ENCODE measurements at regions not wholly inside any gene's neighbourhood (a gene's known extent, or its start where the extent isn't known, plus 50 kb on each side); places are given as distances from the start of the nearest gene placed in this dataset.

DNA sequence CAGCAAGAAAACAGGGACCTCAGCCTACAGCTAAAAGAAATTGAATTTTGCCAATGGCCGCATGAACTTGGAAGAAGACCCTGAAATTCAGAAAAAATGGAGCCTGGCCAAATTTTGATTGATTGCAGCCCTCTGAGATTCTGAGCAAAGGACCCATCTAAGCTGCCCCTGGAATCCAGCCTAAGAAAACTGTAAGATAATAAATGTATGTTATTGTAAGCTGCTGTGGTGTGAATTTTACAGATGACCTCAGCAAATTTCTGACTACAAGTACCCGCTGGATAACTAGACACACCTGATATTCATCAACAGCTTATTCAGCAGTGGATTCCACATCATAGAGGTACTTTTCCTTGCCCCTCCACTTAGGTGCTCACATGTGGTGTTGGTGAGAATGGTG, 119.5 kb upstream of the EPHA5 start:
- Histone ChIP-seq H2AFZ (ENCODE audit: low read depth, low read length) (no peak overlapping the region), H3K27me3 (ENCODE audit: insufficient read depth, low read length) (no peaks in the 10 kb centered on the region), H3K36me3 (ENCODE audit: insufficient read depth, low read length) (no peaks in the 10 kb centered on the region), H3K79me2 (ENCODE audit: insufficient read depth, low read length) (no peaks in the 10 kb centered on the region), H3K4me2 (ENCODE audit: low read length) (no peak overlapping the region), H3K9ac (ENCODE audit: low read length) (no peak overlapping the region), H3K4me1 (ENCODE audit: insufficient read depth, low read length) (peaks cover 5% of the 10 kb centered on the region), H3K4me3 (ENCODE audit: insufficient read depth, low read depth, low read length) (no peak overlapping the region), H3K27ac (ENCODE audit: low read depth, low read length) (no peak overlapping the region), H3K9me3 (ENCODE audit: insufficient read depth, low read depth, low read length) (no peaks in the 10 kb centered on the region), H4K20me1 (ENCODE audit: insufficient read depth, low read length) (no peaks in the 10 kb centered on the region)
- no peaks in the 10 kb centered on the region for H3K36me3 Mint-ChIP-seq (ENCODE audit: low read depth, unreplicated experiment)
- TF ChIP-seq, protein P1, sequence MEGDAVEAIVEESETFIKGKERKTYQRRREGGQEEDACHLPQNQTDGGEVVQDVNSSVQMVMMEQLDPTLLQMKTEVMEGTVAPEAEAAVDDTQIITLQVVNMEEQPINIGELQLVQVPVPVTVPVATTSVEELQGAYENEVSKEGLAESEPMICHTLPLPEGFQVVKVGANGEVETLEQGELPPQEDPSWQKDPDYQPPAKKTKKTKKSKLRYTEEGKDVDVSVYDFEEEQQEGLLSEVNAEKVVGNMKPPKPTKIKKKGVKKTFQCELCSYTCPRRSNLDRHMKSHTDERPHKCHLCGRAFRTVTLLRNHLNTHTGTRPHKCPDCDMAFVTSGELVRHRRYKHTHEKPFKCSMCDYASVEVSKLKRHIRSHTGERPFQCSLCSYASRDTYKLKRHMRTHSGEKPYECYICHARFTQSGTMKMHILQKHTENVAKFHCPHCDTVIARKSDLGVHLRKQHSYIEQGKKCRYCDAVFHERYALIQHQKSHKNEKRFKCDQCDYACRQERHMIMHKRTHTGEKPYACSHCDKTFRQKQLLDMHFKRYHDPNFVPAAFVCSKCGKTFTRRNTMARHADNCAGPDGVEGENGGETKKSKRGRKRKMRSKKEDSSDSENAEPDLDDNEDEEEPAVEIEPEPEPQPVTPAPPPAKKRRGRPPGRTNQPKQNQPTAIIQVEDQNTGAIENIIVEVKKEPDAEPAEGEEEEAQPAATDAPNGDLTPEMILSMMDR (IDR thresholded peaks at IDR 0.05; ENCODE audit: insufficient read depth, low read depth, low read length), result no peak
- no peak for TF ChIP-seq EZH2 (IDR thresholded peaks at IDR 0.05; ENCODE audit: insufficient read depth, low read length)
- no peak overlapping the region for H3K4me3 Mint-ChIP-seq (ENCODE audit: unreplicated experiment)
- peak; percentile 52 for DNase-seq (ENCODE audit: low read depth)
- H3K9me3 Mint-ChIP-seq (ENCODE audit: unreplicated experiment), result no peaks in the 10 kb centered on the region
- H3K27me3 Mint-ChIP-seq (ENCODE audit: low read depth, unreplicated experiment), result no peaks in the 10 kb centered on the region
- H3K27ac Mint-ChIP-seq (ENCODE audit: unreplicated experiment), result no peak overlapping the region
- FAIRE-seq, result no peak
- peaks cover 13% of the 10 kb centered on the region for H3K4me1 Mint-ChIP-seq (ENCODE audit: low read depth, unreplicated experiment)

DNA sequence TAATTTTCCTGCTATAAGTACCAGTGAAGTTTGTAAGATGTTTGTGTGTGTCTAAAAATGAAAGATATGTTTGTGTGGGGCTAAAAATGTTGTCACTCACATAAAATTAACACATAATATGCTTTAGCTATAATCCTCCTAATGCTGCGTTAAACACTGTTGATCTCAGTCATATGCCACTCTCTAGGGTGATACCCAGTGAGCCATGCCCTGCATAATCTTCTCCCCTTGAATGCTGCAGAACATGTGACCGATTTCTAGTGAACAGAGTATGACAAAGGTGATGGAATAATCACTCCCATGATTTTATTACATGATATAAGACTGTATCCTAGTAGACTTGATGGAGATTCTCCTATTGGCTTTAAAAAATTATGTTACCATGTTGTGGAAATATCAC, 119.1 kb upstream of the EPHA5 start:
- Mint-ChIP-seq H3K27me3 (ENCODE audit: low read depth, unreplicated experiment) (no peaks in the 10 kb centered on the region), H3K27ac (ENCODE audit: unreplicated experiment) (no peak overlapping the region), H3K9me3 (ENCODE audit: unreplicated experiment) (no peaks in the 10 kb centered on the region), H3K36me3 (ENCODE audit: low read depth, unreplicated experiment) (no peaks in the 10 kb centered on the region), H3K4me1 (ENCODE audit: low read depth, unreplicated experiment) (peaks cover 13% of the 10 kb centered on the region), H3K4me3 (ENCODE audit: unreplicated experiment) (no peak overlapping the region)
- Histone ChIP-seq H3K79me2 (ENCODE audit: insufficient read depth, low read length) (no peaks in the 10 kb centered on the region), H3K4me2 (ENCODE audit: low read length) (no peak overlapping the region), H3K4me1 (ENCODE audit: insufficient read depth, low read length) (peaks cover 5% of the 10 kb centered on the region), H3K27ac (ENCODE audit: low read depth, low read length) (no peak overlapping the region), H3K9me3 (ENCODE audit: insufficient read depth, low read depth, low read length) (no peaks in the 10 kb centered on the region), H3K36me3 (ENCODE audit: insufficient read depth, low read length) (no peaks in the 10 kb centered on the region), H3K9ac (ENCODE audit: low read length) (no peak overlapping the region), H3K27me3 (ENCODE audit: insufficient read depth, low read length) (no peaks in the 10 kb centered on the region), H3K4me3 (ENCODE audit: insufficient read depth, low read depth, low read length) (no peak overlapping the region), H2AFZ (ENCODE audit: low read depth, low read length) (no peak overlapping the region), H4K20me1 (ENCODE audit: insufficient read depth, low read length) (no peaks in the 10 kb centered on the region)
- FAIRE-seq (no peak), DNase-seq (ENCODE audit: low read depth) (no peak)
- TF ChIP-seq, protein P1 (IDR thresholded peaks at IDR 0.05; ENCODE audit: insufficient read depth, low read depth, low read length), result no peak
- TF ChIP-seq EZH2 (IDR thresholded peaks at IDR 0.05; ENCODE audit: insufficient read depth, low read length), result no peak

DNA sequence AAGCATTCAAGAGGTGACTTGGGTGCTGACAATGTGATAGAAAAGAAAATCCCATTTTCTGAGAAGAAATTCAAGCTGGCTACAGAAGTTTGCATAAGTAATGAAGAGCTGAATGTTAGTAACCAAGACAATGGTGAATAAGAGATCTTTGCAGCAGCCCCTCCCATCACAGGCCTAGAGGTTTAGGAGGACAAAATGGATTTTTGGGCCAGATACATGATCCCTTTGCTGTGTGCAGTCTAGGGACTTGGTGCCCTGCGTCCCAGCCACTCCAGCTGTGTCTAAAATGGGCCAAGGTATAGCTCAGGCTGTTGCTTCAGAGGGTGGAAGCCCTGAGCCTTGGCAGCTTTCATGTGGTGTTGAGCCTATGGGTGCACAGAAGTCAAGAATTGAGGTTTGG, 107.0 kb upstream of the EPHA5 start:
- DNase-seq (ENCODE audit: low read depth) (no peak), FAIRE-seq (no peak)
- H3K9me3 ChIP-seq (ENCODE audit: insufficient read depth, low read depth, low read length), result peaks cover 5% of the 10 kb centered on the region
- no peak overlapping the region for H3K27ac ChIP-seq (ENCODE audit: low read depth, low read length)
- no peak overlapping the region for H3K4me2 ChIP-seq (ENCODE audit: low read length)
- H3K9ac ChIP-seq (ENCODE audit: low read length), result no peak overlapping the region
- peaks cover 3% of the 10 kb centered on the region for H3K4me1 Mint-ChIP-seq (ENCODE audit: low read depth, unreplicated experiment)
- H3K27me3 Mint-ChIP-seq (ENCODE audit: low read depth, unreplicated experiment), result no peaks in the 10 kb centered on the region
- H3K9me3 Mint-ChIP-seq (ENCODE audit: unreplicated experiment), result peaks cover 18% of the 10 kb centered on the region
- no peak overlapping the region for H3K27ac Mint-ChIP-seq (ENCODE audit: unreplicated experiment)
- no peaks in the 10 kb centered on the region for H4K20me1 ChIP-seq (ENCODE audit: insufficient read depth, low read length)
- peaks cover 5% of the 10 kb centered on the region for H3K36me3 Mint-ChIP-seq (ENCODE audit: low read depth, unreplicated experiment)
- H3K4me3 ChIP-seq (ENCODE audit: insufficient read depth, low read depth, low read length), result no peak overlapping the region
- H3K36me3 ChIP-seq (ENCODE audit: insufficient read depth, low read length), result no peaks in the 10 kb centered on the region
- TF ChIP-seq, protein P1 (IDR thresholded peaks at IDR 0.05; ENCODE audit: insufficient read depth, low read depth, low read length), result no peak
- TF ChIP-seq EZH2 (IDR thresholded peaks at IDR 0.05; ENCODE audit: insufficient read depth, low read length), result no peak
- H2AFZ ChIP-seq (ENCODE audit: low read depth, low read length), result no peak overlapping the region
- no peaks in the 10 kb centered on the region for H3K27me3 ChIP-seq (ENCODE audit: insufficient read depth, low read length)
- no peak overlapping the region for H3K4me3 Mint-ChIP-seq (ENCODE audit: unreplicated experiment)
- no peaks in the 10 kb centered on the region for H3K79me2 ChIP-seq (ENCODE audit: insufficient read depth, low read length)
- no peaks in the 10 kb centered on the region for H3K4me1 ChIP-seq (ENCODE audit: insufficient read depth, low read length)

Data from astrocyte (in vitro differentiated cells and primary cell).